HEK293T (cell line): ENCODE measurements at regions not wholly inside any gene's neighbourhood (a gene's known extent, or its start where the extent isn't known, plus 50 kb on each side); places are given as distances from the start of the nearest gene placed in this dataset.

Experiments used
- CTCF ChIA-PET: fragments of 350-600 bp; formaldehyde crosslinking; extraction: SDS; loops from one replicate; lab custom pipeline; 2021; ENCODE audit warnings: antibody characterized with exemption, inconsistent platforms; lab: Yijun Ruan, JAX
- POLR2A ChIA-PET: fragments of 350-600 bp; formaldehyde crosslinking; extraction: SDS; loops from one replicate; lab custom pipeline; 2020; ENCODE audit warnings: antibody characterized with exemption, inconsistent platforms; lab: Yijun Ruan, JAX
- DNase-seq: peaks from one replicate; pipeline ENCODE4 v3.0.0; 2012; ENCODE audit warnings: mixed read lengths; ENCODE audit errors: extremely low spot score
- ARNT ChIP-seq: fragments of 450-650 bp; IDR thresholded peaks from 2 replicates; pipeline ENCODE4 v1.6.1; 2017; ENCODE audit warnings: mild to moderate bottlenecking
- BHLHE40 ChIP-seq: fragments of 450-650 bp; IDR thresholded peaks from 2 replicates; pipeline ENCODE4 v1.6.1; 2016; ENCODE audit warnings: mild to moderate bottlenecking, moderate library complexity, borderline replicate concordance
- CTBP1 ChIP-seq: fragments of 450-650 bp; IDR thresholded peaks from 2 replicates; pipeline ENCODE4 v1.6.1; 2016; ENCODE audit warnings: borderline replicate concordance
- ELF4 ChIP-seq: fragments of 450-650 bp; IDR thresholded peaks from 2 replicates; pipeline ENCODE4 v1.6.1; 2017; ENCODE audit warnings: antibody characterized with exemption
- FOXA1 ChIP-seq: fragments of 450-650 bp; IDR thresholded peaks from 2 replicates; pipeline ENCODE4 v1.6.1; 2016; ENCODE audit warnings: mild to moderate bottlenecking
- FOXK2 ChIP-seq: fragments of 450-650 bp; IDR thresholded peaks from 2 replicates; pipeline ENCODE4 v1.6.1; 2016; ENCODE audit warnings: mild to moderate bottlenecking
- FOXM1 ChIP-seq: fragments of 450-650 bp; IDR thresholded peaks from 2 replicates; pipeline ENCODE4 v1.6.1; 2017; ENCODE audit warnings: mild to moderate bottlenecking, borderline replicate concordance
- HDGF ChIP-seq: fragments of 450-650 bp; IDR thresholded peaks from 2 replicates; pipeline ENCODE4 v1.6.1; 2017; ENCODE audit warnings: antibody characterized with exemption, borderline replicate concordance
- L3MBTL2 ChIP-seq: fragments of 450-650 bp; conservative IDR thresholded peaks from 2 replicates; pipeline ENCODE4 v1.6.1; 2016; ENCODE audit warnings: mild to moderate bottlenecking
- LEF1 ChIP-seq: fragments of 450-650 bp; IDR thresholded peaks from 2 replicates; pipeline ENCODE4 v1.6.1; 2017; ENCODE audit warnings: mild to moderate bottlenecking, borderline replicate concordance
- NFRKB ChIP-seq: fragments of 450-650 bp; IDR thresholded peaks from 2 replicates; pipeline ENCODE4 v1.6.1; 2016; ENCODE audit warnings: mild to moderate bottlenecking, moderate library complexity
- SP1 ChIP-seq: fragments of 450-650 bp; IDR thresholded peaks from 2 replicates; pipeline ENCODE4 v1.6.1; 2017
- SUZ12 ChIP-seq: fragments of 450-650 bp; IDR thresholded peaks from 2 replicates; pipeline ENCODE4 v1.6.1; 2016; ENCODE audit warnings: mild to moderate bottlenecking
- TARDBP ChIP-seq: fragments of 450-650 bp; IDR thresholded peaks from 2 replicates; pipeline ENCODE4 v1.6.1; 2016
- ZNF384 ChIP-seq: fragments of 450-650 bp; IDR thresholded peaks from 2 replicates; pipeline ENCODE4 v1.6.1; 2016
- TF ChIP-seq, protein P1 (sequence below): fragments of 450-650 bp; IDR thresholded peaks from 2 replicates; pipeline ENCODE4 v1.6.1; 2016

GRCh38 chr21:17738176-17738953, 80.8 kb downstream of the C21orf91 start:
- no peak for DNase-seq
- ChIA-PET POLR2A (no interaction called here), CTCF (no interaction called here)
- no peak for TF ChIP-seq TARDBP

GRCh38 chr21:17736072-17736471, 83.1 kb downstream of the C21orf91 start:
- CTCF ChIA-PET, result no interaction called here

GRCh38 chr21:17733209-17733608, 85.9 kb downstream of the C21orf91 start:
- CTCF ChIA-PET, result no interaction called here
- TF ChIP-seq TARDBP, result no peak
- TF ChIP-seq FOXM1, result no peak
- TF ChIP-seq FOXK2, result no peak
- TF ChIP-seq ELF4, result no peak
- TF ChIP-seq BHLHE40, result no peak
- TF ChIP-seq SP1, result no peak
- POLR2A ChIA-PET, result no interaction called here
- no peak for DNase-seq

More at GRCh38 chr21:17736072-17736471, 83.1 kb downstream of the C21orf91 start:
- TF ChIP-seq FOXM1, result no peak
- TF ChIP-seq HDGF, result no peak
- no peak for TF ChIP-seq ELF4
- TF ChIP-seq L3MBTL2, result no peak
- no peak for TF ChIP-seq FOXA1
- no peak for DNase-seq
- POLR2A ChIA-PET, result no interaction called here

GRCh38 chr21:17732306-17732705, 86.8 kb downstream of the C21orf91 start:
- POLR2A ChIA-PET, result no interaction called here
- CTCF ChIA-PET, result no interaction called here
- no peak for DNase-seq

GRCh38 chr21:17731554-17731953, 87.6 kb downstream of the C21orf91 start:
- ChIA-PET CTCF (no interaction called here), POLR2A (no interaction called here)
- TF ChIP-seq ZNF384 (no peak), TARDBP (no peak), ELF4 (no peak), SUZ12 (no peak), FOXA1 (no peak), FOXM1 (no peak)
- DNase-seq, result no peak

More at GRCh38 chr21:17732306-17732705, 86.8 kb downstream of the C21orf91 start:
- TF ChIP-seq L3MBTL2, result no peak
- no peak for TF ChIP-seq FOXM1
- no peak for TF ChIP-seq BHLHE40
- TF ChIP-seq ARNT, result no peak
- no peak for TF ChIP-seq FOXK2
- TF ChIP-seq TARDBP, result no peak
- no peak for TF ChIP-seq HDGF
- TF ChIP-seq NFRKB, result no peak
- TF ChIP-seq SUZ12, result no peak
- no peak for TF ChIP-seq LEF1
- TF ChIP-seq ZNF384, result no peak
- no peak for TF ChIP-seq CTBP1
- TF ChIP-seq ELF4, result no peak
- no peak for TF ChIP-seq SP1
- TF ChIP-seq, protein P1, sequence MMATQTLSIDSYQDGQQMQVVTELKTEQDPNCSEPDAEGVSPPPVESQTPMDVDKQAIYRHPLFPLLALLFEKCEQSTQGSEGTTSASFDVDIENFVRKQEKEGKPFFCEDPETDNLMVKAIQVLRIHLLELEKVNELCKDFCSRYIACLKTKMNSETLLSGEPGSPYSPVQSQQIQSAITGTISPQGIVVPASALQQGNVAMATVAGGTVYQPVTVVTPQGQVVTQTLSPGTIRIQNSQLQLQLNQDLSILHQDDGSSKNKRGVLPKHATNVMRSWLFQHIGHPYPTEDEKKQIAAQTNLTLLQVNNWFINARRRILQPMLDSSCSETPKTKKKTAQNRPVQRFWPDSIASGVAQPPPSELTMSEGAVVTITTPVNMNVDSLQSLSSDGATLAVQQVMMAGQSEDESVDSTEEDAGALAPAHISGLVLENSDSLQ, result no peak
- no peak for TF ChIP-seq FOXA1

GRCh38 chr21:17730782-17731181, 88.4 kb downstream of the C21orf91 start:
- no peak for DNase-seq
- POLR2A ChIA-PET, result no interaction called here

GRCh38 chr21:17729455-17729854, 89.7 kb downstream of the C21orf91 start:
- ChIA-PET CTCF (no interaction called here), POLR2A (no interaction called here)
- no peak for TF ChIP-seq CTBP1
- no peak for TF ChIP-seq SUZ12
- no peak for TF ChIP-seq SP1
- DNase-seq, result no peak

More at GRCh38 chr21:17730782-17731181, 88.4 kb downstream of the C21orf91 start:
- CTCF ChIA-PET, result no interaction called here
- TF ChIP-seq ELF4 (no peak), LEF1 (no peak), L3MBTL2 (no peak), CTBP1 (no peak), SUZ12 (no peak)
- TF ChIP-seq, protein P1, result no peak

GRCh38 chr21:17727361-17727760, 91.8 kb downstream of the C21orf91 start:
- CTCF ChIA-PET, result no interaction called here

More at GRCh38 chr21:17727361-17727760, 91.8 kb downstream of the C21orf91 start:
- TF ChIP-seq LEF1 (no peak), TARDBP (no peak), HDGF (no peak), ELF4 (no peak), BHLHE40 (no peak), FOXA1 (no peak)
- TF ChIP-seq, protein P1, result no peak
- DNase-seq, result no peak
- POLR2A ChIA-PET, result no interaction called here
